ENCODE measurements at regions not wholly inside any gene's neighbourhood (a gene's known extent, or its start where the extent isn't known, plus 50 kb on each side); places are given as distances from the start of the nearest gene placed in this dataset.

DNA sequence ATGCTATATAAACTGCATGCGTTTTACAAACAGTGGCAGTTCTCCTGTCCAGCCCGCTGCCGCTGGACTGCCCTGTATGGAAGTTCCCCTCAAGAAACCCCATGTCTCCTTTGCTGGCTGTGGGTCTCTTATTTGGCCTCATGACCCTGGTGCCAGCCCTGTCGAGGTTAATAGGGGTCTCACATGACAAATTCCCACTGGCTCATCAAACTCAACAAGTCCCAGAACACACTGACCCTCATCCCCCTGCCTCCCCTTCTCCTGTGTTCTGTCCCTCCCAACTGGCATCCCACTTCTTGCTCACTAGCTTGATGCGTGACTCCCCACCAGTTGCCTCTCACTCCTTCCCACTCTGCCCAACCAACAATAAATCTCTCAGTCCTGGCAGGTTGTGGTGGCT, 137.6 kb upstream of the HS6ST1 start:
- intact Hi-C loops (cut with DNase I) = no loop called here
- Histone ChIP-seq H3K4me3 (no peak overlapping the region), H3K36me3 (no peaks in the 10 kb centered on the region), H3K4me1 (no peaks in the 10 kb centered on the region), H3K27ac (no peak overlapping the region), H3K27me3 (no peaks in the 10 kb centered on the region), H3K9me3 (peaks cover 0 to 5% of the 10 kb centered on the region in 2 donors)
- TF ChIP-seq, protein P1, sequence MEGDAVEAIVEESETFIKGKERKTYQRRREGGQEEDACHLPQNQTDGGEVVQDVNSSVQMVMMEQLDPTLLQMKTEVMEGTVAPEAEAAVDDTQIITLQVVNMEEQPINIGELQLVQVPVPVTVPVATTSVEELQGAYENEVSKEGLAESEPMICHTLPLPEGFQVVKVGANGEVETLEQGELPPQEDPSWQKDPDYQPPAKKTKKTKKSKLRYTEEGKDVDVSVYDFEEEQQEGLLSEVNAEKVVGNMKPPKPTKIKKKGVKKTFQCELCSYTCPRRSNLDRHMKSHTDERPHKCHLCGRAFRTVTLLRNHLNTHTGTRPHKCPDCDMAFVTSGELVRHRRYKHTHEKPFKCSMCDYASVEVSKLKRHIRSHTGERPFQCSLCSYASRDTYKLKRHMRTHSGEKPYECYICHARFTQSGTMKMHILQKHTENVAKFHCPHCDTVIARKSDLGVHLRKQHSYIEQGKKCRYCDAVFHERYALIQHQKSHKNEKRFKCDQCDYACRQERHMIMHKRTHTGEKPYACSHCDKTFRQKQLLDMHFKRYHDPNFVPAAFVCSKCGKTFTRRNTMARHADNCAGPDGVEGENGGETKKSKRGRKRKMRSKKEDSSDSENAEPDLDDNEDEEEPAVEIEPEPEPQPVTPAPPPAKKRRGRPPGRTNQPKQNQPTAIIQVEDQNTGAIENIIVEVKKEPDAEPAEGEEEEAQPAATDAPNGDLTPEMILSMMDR (IDR thresholded peaks at IDR 0.05) = no peak
- peak in 1 of 2 donors; percentile 49 for DNase-seq (ENCODE audit: low spot score in 2 of 2)

DNA sequence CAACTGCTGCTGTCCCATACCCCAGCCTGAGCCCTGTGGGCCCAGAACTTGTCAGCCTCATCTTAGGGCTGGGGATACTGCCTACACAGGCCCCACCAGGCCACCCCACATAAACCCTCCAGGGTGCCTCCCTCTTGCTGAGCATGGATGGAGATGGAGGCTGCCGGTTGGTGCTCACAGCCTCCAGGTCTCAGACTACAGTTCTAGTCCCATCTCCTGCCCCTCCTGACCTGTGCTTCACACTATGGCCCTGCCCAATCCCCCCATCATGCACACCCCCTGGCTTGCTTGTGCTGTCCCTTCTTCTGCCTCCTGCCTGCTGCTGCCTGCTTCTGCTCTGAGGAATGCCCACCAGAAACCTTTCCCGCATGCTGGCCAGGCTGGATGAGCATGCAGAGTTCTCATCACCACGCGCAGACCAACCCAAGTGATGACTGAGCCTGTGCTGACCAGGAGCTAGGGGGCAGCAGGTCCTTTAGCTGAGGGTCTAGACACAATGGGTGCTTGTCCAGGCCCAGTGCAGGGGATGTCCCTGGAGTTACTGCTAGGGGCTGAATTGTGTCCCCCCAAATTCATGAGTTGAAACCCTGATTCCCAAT, 138.4 kb upstream of the HS6ST1 start:
- TF ChIP-seq, protein P1 (IDR thresholded peaks at IDR 0.05) = no peak
- intact Hi-C loops (cut with DNase I) = no loop called here
- H3K36me3 ChIP-seq = no peaks in the 10 kb centered on the region
- peak in 1 of 2 donors; percentile 38 for DNase-seq (ENCODE audit: low spot score in 2 of 2)
- H3K9me3 ChIP-seq = peaks cover 0 to 5% of the 10 kb centered on the region in 2 donors
- no peak overlapping the region for H3K4me3 ChIP-seq
- H3K27me3 ChIP-seq = no peaks in the 10 kb centered on the region
- no peaks in the 10 kb centered on the region for H3K4me1 ChIP-seq
- H3K27ac ChIP-seq = no peak overlapping the region

DNA sequence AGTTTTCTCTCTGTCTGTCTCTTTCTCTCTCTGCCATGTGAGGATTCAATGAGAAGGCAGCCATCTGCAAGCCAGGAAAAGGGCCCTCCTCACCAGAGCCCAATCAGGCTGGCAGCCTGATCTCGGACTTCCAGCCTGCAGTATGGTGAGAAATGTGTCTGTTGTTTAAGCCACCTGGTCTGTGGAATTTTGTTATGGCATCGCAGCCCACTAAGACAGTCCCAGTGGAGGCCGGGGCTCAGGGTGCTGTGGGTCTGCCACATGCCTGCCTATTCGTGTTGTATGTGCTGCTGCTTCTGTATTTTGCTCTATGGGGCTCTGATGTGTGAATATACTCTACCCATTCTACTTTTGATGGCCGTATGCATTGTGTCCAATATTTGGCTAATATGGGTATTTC, 139.0 kb upstream of the HS6ST1 start:
- TF ChIP-seq, protein P1 (IDR thresholded peaks at IDR 0.05) = no peak
- peak in 1 of 2 donors; percentile 28 for DNase-seq (ENCODE audit: low spot score in 2 of 2)
- Histone ChIP-seq H3K4me1 (no peaks in the 10 kb centered on the region), H3K27me3 (no peaks in the 10 kb centered on the region), H3K27ac (no peak overlapping the region), H3K9me3 (peaks cover 0 to 5% of the 10 kb centered on the region in 2 donors), H3K4me3 (no peak overlapping the region), H3K36me3 (no peaks in the 10 kb centered on the region)
- intact Hi-C loops (cut with DNase I) = no loop called here

DNA sequence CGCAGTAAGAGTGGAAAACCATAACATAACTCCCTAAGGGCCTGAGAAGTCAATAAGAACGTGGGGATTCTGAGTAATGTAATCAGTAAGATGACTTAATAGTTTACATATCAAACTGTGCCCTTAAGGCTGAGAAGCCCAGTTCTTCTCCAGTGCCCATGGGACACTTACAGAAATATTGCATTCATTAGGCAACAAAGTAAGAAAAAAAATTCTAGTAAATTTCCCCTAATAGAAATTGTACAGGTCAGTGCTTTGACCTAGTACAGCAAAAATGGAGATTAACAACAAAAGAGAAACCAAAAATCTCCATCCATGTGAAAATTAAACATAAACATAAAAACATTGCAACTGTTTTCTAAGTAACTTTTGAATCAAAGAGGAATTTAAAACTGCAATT, 139.8 kb upstream of the HS6ST1 start:
- no peak overlapping the region for H3K27ac ChIP-seq
- H3K36me3 ChIP-seq = no peaks in the 10 kb centered on the region
- H3K4me1 ChIP-seq = no peaks in the 10 kb centered on the region
- intact Hi-C loops (cut with DNase I) = no loop called here
- H3K9me3 ChIP-seq = peaks cover 0 to 5% of the 10 kb centered on the region in 2 donors
- no peak overlapping the region for H3K4me3 ChIP-seq
- DNase-seq (ENCODE audit: low spot score in 2 of 2) = no peak
- H3K27me3 ChIP-seq = no peaks in the 10 kb centered on the region
- TF ChIP-seq, protein P1 (IDR thresholded peaks at IDR 0.05) = no peak

DNA sequence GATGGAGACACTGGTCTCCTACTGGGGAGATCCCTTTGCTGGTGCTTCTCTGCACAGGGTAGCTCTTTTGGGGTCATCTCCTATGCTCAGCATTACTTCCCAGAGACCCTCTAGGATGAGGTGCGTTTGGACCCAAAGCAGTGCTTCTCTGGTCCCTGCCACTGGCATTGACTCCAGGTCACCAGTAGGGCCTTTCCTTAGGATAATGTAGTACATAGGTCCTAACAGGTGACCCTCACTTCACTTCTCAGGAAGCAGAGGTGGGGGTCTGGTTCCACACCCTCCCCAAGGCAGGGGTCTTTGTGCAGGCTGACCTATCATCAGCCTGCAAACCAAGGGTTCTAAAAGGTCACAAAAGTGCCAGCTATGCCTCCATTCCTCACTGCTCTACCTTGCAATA, 145.8 kb upstream of the HS6ST1 start:
- peak in 1 of 2 donors; percentile 33 for DNase-seq (ENCODE audit: low spot score in 2 of 2)
- intact Hi-C loops (cut with DNase I) = no loop called here
- TF ChIP-seq, protein P1 (IDR thresholded peaks at IDR 0.05) = no peak
- H3K27me3 ChIP-seq = no peaks in the 10 kb centered on the region
- no peak overlapping the region for H3K27ac ChIP-seq
- H3K4me1 ChIP-seq = peaks cover 0 to 4% of the 10 kb centered on the region in 2 donors
- H3K36me3 ChIP-seq = no peaks in the 10 kb centered on the region
- H3K9me3 ChIP-seq = peaks cover 4 to 13% of the 10 kb centered on the region in 2 donors
- H3K4me3 ChIP-seq = no peak overlapping the region
